ENCODE measurements at regions not wholly inside any gene's neighbourhood (a gene's known extent, or its start where the extent isn't known, plus 50 kb on each side); places are given as distances from the start of the nearest gene placed in this dataset.

GRCh38 chr12:103139876-103140275, 182.4 kb downstream of the ASCL1 start:
- TF ChIP-seq POLR2A (IDR thresholded peaks at IDR 0.05) (no peak), EP300 (IDR thresholded peaks at IDR 0.05; ENCODE audit: low read depth) (no peak), POLR2AphosphoS5 (IDR thresholded peaks at IDR 0.05) (no peak), CTCF (IDR thresholded peaks at IDR 0.05) (no peak)
